ENCODE measurements at regions not wholly inside any gene's neighbourhood (a gene's known extent, or its start where the extent isn't known, plus 50 kb on each side); places are given as distances from the start of the nearest gene placed in this dataset.

DNA sequence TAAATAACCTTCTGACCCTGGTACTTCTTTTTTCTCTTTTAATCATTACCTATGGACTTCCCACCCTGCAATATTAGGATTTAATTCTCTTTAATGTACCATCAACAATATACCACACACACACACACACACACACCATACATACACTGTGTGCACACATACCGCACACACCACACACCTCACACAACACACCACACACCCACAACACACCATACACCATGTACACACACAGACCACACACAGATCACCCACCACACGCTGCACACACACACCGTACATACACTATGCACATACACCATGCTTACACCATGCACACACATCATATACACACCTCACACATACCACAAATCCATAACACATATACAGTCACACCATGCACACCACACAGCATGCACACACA is 57.4 kb upstream of the MAP3K4 start:
- TF ChIP-seq, protein P1, sequence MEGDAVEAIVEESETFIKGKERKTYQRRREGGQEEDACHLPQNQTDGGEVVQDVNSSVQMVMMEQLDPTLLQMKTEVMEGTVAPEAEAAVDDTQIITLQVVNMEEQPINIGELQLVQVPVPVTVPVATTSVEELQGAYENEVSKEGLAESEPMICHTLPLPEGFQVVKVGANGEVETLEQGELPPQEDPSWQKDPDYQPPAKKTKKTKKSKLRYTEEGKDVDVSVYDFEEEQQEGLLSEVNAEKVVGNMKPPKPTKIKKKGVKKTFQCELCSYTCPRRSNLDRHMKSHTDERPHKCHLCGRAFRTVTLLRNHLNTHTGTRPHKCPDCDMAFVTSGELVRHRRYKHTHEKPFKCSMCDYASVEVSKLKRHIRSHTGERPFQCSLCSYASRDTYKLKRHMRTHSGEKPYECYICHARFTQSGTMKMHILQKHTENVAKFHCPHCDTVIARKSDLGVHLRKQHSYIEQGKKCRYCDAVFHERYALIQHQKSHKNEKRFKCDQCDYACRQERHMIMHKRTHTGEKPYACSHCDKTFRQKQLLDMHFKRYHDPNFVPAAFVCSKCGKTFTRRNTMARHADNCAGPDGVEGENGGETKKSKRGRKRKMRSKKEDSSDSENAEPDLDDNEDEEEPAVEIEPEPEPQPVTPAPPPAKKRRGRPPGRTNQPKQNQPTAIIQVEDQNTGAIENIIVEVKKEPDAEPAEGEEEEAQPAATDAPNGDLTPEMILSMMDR (conservative IDR thresholded peaks at IDR 0.05) = no peak
- no peak for TF ChIP-seq EZH2 (IDR thresholded peaks at IDR 0.05; ENCODE audit: low read depth)

Measured in PC-9 (cell line).